NB4 (cell line): ENCODE measurements at regions not wholly inside any gene's neighbourhood (a gene's known extent, or its start where the extent isn't known, plus 50 kb on each side); places are given as distances from the start of the nearest gene placed in this dataset.
A peak's percentile ranks its signal among the peaks of the same experiment; 100 is the strongest.

ENCODE experiments used
- DNase-seq: peaks from one replicate; pipeline ENCODE4 v3.0.0; 2010; ENCODE audit warnings: low read depth
- H3K4me3 ChIP-seq: one replicate; pipeline ENCODE4 v1.5.1; 2011; ENCODE audit warnings: mild to moderate bottlenecking, low read depth, low read length, moderate library complexity
- MYC ChIP-seq: IDR thresholded peaks from 2 replicates; pipeline ENCODE4 v1.6.1; 2011; ENCODE audit warnings: low read depth, low read length
- POLR2A ChIP-seq: IDR thresholded peaks from 2 replicates; pipeline ENCODE4 v1.6.1; 2011; ENCODE audit warnings: mild to moderate bottlenecking; ENCODE audit not compliant: insufficient read length; ENCODE audit errors: extremely low read depth
- TF ChIP-seq, protein P1 (sequence below): IDR thresholded peaks from one replicate; pipeline ENCODE4 v1.5.1; 2012; ENCODE audit warnings: low read depth, low read length
- TF ChIP-seq, protein P2 (sequence below): IDR thresholded peaks from 2 replicates; pipeline ENCODE4 v1.6.1; 2011; ENCODE audit warnings: low read depth, low read length

DNA sequence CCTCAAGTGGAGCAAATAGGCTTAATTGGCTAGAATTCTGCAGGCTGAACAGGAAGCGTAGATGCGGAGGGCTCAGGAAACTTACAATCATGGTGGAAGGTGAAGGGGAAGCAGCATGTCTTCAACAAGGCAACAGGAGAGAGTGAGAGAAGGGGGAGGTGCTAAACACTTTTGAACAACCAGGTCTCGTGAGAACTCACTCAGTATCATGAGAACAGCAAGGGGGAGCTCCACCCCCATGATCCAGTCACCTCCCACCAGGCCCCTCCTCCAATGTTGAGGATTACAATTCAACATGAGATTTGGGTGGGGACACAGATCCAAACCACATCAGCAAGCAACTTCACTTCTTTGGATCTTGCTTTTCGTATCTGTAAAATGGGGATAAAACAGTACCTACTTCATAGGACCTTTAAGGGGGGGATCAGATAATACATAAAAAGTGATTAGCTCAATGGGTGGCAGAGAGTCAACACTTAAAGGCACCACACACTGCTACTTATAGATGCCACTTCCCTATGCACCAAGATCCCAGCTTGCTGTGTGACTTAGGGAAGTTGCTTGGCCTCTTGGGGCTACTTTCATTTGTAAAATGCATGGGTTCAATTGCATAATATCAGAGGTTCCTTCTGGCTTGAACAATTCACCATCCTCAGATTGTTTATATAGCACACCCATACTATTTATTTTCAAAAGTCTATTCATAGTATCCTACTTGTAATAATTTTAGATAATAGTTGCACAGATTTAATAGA lies 184.8 kb upstream of the RPH3A start:
- TF ChIP-seq, protein P1, sequence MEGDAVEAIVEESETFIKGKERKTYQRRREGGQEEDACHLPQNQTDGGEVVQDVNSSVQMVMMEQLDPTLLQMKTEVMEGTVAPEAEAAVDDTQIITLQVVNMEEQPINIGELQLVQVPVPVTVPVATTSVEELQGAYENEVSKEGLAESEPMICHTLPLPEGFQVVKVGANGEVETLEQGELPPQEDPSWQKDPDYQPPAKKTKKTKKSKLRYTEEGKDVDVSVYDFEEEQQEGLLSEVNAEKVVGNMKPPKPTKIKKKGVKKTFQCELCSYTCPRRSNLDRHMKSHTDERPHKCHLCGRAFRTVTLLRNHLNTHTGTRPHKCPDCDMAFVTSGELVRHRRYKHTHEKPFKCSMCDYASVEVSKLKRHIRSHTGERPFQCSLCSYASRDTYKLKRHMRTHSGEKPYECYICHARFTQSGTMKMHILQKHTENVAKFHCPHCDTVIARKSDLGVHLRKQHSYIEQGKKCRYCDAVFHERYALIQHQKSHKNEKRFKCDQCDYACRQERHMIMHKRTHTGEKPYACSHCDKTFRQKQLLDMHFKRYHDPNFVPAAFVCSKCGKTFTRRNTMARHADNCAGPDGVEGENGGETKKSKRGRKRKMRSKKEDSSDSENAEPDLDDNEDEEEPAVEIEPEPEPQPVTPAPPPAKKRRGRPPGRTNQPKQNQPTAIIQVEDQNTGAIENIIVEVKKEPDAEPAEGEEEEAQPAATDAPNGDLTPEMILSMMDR: no peak
- no peak for TF ChIP-seq MYC
- no peak for TF ChIP-seq POLR2A
- TF ChIP-seq, protein P2, sequence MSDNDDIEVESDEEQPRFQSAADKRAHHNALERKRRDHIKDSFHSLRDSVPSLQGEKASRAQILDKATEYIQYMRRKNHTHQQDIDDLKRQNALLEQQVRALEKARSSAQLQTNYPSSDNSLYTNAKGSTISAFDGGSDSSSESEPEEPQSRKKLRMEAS: no peak
- DNase-seq: peak; percentile 63
- H3K4me3 ChIP-seq: no peak overlapping the region

DNA sequence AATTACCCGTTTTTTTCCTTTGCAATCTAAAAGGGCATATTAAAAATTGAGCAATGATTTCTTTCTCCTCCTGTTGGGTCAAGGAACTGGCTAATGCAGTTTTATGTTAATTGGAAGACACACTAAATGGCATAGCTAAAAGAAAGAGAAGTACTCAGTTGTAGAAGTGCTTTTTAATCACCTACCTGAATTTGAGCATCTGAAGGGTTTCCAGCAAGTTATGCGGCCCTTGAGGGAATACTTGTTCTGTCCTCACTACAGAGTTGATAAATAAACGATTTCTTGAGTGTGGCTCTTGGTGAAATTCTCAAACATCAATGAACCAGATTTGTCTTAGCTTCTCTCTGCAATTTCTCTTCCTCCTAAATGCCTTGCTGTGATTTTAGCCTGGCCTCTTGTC lies 184.1 kb upstream of the RPH3A start:
- TF ChIP-seq, protein P2: no peak
- no peak for TF ChIP-seq MYC
- TF ChIP-seq, protein P1: no peak
- TF ChIP-seq POLR2A: no peak
- no peak overlapping the region for H3K4me3 ChIP-seq
- no peak for DNase-seq

DNA sequence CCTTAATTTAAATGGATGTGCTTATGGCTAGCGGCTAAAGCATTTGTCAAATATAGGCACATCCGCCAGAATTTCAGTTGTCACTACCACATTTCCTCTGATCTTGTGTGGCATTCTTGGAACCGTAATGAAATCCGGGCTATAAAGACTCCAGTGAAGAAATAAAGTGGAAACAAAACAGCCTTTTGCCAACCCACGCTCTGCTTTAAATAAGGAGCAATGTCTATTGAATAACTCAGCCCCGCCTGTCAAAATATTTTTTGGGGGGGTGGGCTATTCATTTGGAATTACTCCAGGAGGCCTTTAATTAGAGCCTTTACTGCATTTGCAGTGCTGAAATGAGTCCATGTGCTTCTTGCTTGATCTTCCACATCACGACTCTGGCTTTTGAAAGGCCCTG lies 179.6 kb upstream of the RPH3A start:
- no peak for DNase-seq
- TF ChIP-seq, protein P1: no peak
- TF ChIP-seq POLR2A: no peak
- TF ChIP-seq MYC: no peak
- TF ChIP-seq, protein P2: no peak
- H3K4me3 ChIP-seq: no peak overlapping the region

DNA sequence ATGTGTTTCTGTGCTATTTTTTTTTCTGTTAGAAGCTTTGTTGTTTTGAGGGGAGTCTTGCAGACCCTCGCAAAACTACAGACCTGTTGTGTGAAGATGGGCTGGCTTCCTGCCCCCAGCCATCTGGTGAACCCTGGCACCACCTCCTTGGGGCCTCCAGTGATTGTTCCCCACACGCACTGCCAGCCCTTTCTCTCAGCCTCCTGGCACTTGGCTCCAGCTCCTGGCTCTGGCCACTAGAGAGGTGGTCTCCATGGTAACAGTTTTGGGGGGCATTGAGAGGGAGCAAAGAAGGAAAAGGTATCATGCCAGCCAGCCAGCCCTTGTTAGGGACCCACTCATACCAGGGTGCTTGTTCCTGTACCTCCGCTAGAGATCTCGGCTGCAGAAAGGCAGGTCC lies 176.4 kb upstream of the RPH3A start:
- TF ChIP-seq POLR2A: no peak
- TF ChIP-seq, protein P2: no peak
- TF ChIP-seq, protein P1: no peak
- no peak for TF ChIP-seq MYC
- no peak for DNase-seq
- no peak overlapping the region for H3K4me3 ChIP-seq

DNA sequence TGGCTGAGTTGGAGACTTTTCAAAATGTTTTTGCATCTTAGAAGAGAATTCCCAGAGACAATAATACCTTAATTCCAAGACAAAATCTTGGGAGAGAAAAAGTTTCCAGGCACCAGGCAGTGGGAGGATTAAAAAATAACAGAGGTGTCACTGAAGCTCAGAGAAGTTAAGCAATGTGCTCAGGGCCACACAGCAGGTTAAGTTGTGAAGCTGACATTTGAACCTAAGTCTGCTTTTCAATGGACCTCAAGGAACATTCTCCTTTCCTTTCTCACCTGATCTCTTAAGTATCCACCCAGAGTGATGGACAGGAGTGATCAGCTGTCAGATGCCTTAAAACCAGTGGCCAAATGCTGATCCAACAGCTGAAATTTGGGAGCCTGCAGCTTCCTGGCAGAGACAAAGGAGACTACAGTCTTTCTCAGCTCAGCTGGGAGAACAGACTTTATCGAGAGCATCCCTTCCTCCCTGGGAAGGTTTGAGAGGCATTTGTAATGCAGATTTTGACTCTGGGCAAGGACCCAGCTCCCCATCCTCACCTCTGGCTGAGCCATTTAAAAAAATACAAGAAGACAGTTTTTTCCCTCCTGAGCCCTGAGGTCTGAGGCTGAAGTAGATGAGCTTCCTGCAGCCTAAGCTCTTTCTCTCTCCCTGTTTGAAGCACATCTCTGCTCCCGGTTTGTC lies 174.9 kb upstream of the RPH3A start:
- no peak for DNase-seq
- TF ChIP-seq POLR2A (no peak), MYC (no peak)
- TF ChIP-seq, protein P2: no peak
- TF ChIP-seq, protein P1: no peak
- no peak overlapping the region for H3K4me3 ChIP-seq
